ENCODE measurements at regions not wholly inside any gene's neighbourhood (a gene's known extent, or its start where the extent isn't known, plus 50 kb on each side); places are given as distances from the start of the nearest gene placed in this dataset.

- no peak for DNase-seq (ENCODE audit: low read depth in 2 of 3, low spot score in 1 of 3)
These were observed 49.9 kb downstream of the SYNE3 start for GRCh38 chr14:95466506-95466905.

GRCh38 chr14:95465936-95466335, 50.5 kb downstream of the SYNE3 start:
- no peak for DNase-seq (ENCODE audit: low read depth in 2 of 3, low spot score in 1 of 3)

GRCh38 chr14:95465358-95465757, 51.1 kb downstream of the SYNE3 start:
- DNase-seq (ENCODE audit: low read depth in 2 of 3, low spot score in 1 of 3): no peak

- DNase-seq (ENCODE audit: low read depth in 2 of 3, low spot score in 1 of 3): no peak
These were observed 51.9 kb downstream of the SYNE3 start for GRCh38 chr14:95464514-95464913.

- DNase-seq (ENCODE audit: low read depth in 2 of 3, low spot score in 1 of 3): no peak
These were observed 52.3 kb downstream of the SYNE3 start for GRCh38 chr14:95464103-95464502.

DNA sequence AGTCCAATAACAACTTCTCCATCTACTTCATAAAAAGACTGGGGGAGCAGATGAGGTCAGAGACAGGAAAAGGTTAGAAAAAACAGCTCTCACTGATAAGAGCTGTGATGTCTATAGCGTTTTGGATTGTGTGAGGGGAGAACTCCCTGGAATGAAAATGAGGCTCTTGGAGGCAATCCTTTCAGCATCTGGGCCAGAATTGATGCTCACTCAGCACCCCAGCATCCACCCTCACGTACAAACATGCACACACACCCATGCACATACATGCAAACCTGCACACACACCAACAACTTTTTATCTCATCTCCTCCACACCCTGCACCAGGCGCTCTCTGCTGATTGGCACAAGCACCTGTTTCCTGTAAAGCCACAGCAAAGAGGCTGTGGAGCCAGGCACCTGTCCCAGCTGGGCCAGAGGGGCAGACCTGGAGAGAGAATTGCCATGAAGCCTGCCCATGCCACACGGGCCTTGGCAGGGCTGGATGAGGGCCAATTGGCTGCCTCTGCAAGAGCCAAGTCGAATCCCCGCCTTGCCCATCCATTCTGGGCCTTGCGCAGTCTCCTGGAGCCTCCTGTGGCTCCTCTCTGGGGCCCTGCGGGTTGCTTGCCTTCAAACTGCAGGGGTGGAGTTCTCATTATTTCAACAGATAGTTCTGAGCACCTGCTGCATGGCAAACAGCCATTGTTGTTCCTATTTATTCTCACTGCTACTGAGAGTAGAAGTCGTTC, 53.1 kb downstream of the SYNE3 start:
- no peak for DNase-seq (ENCODE audit: low read depth in 2 of 3, low spot score in 1 of 3)

DNA sequence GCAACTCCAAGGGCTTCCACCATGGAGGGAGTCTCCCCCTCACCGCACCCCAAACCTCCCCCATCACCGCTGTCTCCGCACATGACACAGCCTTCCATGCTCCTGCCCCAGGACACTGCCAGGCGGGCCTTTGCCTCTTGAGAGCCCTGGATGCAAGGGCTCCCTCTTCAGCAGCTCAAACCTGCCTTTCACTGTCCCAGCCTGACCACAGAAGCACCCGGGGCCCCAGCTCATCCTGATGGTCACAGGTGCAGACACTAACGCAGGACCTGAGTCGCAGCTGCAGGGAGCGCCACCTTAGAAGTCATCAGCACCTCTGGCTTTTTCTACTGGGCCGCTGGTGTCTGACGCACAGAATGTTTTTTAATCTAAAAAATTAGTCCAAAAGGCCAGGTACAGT, 54.0 kb downstream of the SYNE3 start:
- DNase-seq (ENCODE audit: low read depth in 2 of 3, low spot score in 1 of 3): no peak

DNA sequence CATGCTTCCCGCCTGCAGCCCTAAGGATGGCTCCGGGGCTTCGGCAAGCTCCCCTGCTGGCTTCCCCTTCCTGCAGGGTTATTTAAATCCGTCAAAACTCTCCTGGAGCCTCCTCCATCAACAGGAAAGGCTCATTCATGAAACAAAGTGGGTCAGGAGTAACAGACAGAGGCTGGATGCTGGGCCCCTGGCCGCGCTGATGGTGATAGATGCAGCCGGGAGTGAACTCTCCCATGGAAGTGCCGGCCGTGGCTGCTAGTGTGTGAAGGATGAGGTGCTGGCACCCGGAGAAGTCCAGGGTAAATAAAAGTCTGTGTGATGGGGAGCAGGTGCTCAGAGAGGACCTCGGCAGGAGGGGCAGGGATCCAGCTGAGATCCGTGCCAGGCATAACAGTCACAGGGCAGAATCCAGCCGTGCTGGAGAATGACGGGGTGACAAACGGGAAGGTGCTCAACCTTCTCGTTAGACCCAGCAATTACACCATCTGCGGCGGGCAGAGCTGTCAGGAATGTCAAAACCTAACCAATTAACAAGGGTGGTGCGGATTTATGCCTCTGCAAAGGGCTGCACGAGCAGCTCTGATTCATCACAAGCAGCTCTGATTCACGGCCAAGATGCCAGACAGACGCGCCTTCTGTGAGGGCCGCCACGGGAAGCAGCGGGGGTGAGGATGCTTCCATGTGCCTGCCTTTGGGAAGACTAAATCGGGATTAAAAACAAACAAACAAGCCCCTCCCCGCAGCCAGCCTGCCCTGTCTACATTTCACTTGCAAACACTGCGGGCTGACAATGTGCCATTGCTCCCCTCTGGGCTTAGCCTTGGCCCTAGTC, 55.6 kb downstream of the SYNE3 start:
- no peak for DNase-seq (ENCODE audit: low read depth in 2 of 3, low spot score in 1 of 3)

DNA sequence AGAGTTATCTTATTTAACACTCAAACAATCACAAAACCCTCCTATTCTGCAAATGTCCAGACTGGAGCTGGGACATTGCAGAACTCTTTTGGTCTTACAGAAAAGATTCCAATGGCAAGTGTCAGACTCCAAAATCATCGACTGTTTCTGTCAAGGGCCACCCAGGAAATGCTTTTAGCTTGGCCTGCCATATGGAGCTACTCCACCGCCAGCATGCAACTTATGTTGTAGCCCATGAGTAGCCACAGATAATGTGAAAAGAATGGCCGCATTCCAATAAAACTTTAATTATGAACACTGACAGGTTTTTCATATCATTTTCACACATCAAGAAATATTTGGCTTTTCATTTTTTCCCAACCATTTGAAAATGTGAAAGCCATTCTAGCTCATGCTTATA, 57.5 kb downstream of the SYNE3 start:
- no peak for DNase-seq (ENCODE audit: low read depth in 2 of 3, low spot score in 1 of 3)

DNA sequence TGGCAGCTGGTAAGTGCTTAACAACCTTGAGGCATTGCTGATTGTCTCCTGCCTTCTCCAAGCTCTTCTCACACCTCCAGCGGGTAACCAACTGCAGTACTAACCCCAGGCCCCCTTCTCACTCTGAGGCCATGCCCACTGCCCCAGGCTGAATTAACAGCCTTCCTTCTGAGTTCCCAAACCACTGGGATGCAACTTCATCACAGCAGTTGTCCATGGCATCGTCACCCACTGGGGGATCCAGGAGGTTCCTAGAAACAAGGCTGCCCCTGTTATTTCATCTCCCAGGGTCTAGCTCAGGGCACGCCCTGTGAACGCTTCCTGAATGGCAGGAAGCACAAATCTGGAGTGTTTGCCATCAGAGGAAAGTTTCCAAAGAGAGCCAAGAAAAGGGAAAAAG, 58.0 kb downstream of the SYNE3 start:
- no peak for DNase-seq (ENCODE audit: low read depth in 2 of 3, low spot score in 1 of 3)

DNA sequence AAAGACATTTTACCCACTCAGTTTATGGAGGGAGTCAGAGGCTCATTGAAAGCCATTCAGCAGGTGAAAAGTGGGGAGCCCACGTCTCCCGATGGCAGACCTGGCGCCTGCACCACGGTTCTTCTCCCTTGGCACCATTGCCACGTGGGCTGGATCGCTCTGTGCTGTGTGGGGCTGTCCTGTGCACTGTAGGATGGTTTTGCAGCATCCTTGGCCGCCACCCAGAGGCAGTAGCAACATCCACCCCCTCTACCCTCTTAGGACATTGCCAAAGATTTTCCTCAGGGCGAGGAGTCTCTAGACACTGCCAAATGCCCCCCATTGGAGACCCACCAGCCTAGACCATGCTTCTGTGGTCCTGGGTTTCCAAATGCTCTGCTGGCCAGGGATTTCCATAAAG, 60.2 kb downstream of the SYNE3 start:
- no peak for DNase-seq (ENCODE audit: low read depth in 2 of 3, low spot score in 1 of 3)

DNA sequence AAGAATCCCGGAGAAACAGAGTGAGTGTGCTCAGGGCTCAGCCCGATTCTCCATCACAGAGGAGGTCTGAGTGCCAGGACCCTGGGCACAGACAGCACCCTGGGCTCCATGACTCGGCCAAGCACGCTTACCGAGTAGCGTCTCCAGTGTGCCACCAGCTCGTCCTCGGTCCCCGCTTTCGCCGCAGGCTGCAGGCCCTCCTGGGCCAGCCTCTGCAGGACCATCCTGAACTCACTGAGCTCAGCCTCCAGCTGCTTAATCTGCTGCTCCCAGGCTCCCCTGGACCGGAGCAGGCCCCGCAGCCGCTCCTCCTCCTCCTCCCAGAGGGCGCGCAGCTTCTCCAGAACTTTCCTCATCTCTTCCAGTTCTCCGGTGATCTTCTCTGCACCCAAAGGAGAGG, 61.2 kb downstream of the SYNE3 start:
- DNase-seq (ENCODE audit: low read depth in 2 of 3, low spot score in 1 of 3): no peak

DNA sequence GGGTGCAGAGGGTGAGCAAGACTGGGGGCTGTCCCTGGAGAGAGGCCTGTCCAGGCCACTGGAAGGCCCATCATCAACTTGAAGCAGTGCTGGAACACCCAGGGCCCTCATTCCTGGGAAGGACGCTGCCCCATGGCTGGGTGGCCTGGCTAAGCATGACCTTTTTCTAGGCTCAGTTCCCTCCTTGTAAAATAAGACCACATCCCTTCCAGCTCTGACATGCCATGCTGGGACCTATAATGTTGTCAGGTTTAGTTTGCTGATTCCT, 62.8 kb downstream of the SYNE3 start:
- no peak for DNase-seq (ENCODE audit: low read depth in 2 of 3, low spot score in 1 of 3)

DNA sequence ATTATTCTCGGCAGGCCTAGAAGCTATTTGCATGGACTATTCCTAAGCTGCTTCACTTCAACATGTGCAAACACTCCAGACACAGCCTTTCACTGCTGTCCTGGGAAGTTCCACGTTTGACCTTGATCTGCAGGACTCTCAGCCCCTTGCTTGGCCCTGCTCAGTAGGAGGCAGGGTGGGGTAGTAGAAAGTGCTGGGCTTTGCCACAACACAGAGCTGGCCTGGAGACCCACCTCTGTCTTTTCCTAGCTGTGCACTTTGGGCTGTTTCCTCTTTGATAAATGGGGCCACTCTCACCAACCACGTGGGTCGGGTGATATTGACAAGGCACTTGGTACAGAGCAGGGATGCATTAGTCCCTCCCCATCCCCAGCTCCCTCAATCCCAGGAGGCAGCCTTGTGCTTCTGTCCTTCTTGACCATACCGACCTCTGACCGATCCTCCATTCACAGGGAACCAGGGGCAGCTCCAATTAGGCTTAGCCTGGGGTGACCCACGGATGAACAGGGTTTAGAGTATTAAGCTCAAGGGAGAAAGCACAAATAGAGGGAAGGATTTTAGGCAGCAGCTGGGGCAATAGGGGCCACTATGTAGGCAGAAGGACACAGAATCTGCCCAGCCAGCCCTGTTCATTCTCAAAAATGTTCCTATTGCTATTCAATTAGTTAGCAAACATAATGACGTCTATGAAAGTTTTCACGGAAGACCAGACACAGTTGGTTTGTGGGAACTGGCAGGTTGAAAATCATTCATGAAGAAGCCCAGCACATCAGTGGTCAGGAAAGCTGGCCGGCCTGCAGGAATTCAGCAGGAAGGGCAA, 63.3 kb downstream of the SYNE3 start:
- DNase-seq (ENCODE audit: low read depth in 2 of 3, low spot score in 1 of 3): no peak

GRCh38 chr14:95452176-95452892, 64.1 kb downstream of the SYNE3 start:
- no peak for DNase-seq (ENCODE audit: low read depth in 2 of 3, low spot score in 1 of 3)

DNA sequence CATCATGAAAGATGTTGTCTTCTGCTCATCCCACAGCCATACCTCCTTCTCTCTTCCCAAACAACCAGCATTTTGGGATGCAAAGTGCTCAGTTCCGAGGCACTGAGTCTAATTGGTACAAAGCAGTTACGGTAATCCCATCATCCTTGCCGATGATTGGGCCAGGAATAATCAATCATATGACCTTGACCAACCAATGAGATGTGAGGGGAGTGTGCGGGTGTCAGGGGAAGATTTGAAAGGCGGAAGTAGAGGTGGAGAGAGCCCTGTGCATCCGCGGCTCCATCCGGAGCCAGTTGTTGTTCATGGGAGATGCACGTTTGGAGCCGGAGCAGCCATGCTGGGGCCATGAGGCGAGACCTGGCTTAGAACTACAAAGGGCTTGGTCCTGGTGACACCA, 67.3 kb downstream of the SYNE3 start:
- DNase-seq (ENCODE audit: low read depth in 2 of 3, low spot score in 1 of 3): no peak

- no peak for DNase-seq (ENCODE audit: low read depth in 2 of 3, low spot score in 1 of 3)
These were observed 70.0 kb downstream of the SYNE3 start for GRCh38 chr14:95446470-95446869.

DNA sequence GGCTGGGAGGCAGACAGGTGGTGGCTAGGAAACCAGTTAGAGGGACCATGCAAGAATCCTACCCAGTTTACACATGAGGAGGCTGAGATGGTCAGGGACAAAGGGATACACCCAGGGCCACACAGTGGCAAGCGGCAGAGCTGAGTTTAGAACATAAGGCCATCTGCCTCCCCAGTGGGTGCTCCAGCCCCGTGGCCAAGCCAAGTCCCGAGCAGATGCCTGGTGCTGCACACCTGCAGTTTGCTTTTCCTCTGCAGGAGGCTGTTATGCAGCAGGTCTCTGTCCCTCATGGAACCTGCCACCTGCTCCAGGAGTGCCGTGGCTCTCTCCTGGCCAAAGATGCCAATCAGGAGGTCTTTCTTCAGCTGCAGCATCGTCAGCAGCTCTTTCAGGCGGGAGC, 70.8 kb downstream of the SYNE3 start:
- no peak for DNase-seq (ENCODE audit: low read depth in 2 of 3, low spot score in 1 of 3)

GRCh38 chr14:95445161-95445560, 71.3 kb downstream of the SYNE3 start:
- no peak for DNase-seq (ENCODE audit: low read depth in 2 of 3, low spot score in 1 of 3)

- DNase-seq (ENCODE audit: low read depth in 2 of 3, low spot score in 1 of 3): no peak
These were observed 72.0 kb downstream of the SYNE3 start for GRCh38 chr14:95444132-95445129.
